ENCODE measurements at regions not wholly inside any gene's neighbourhood (a gene's known extent, or its start where the extent isn't known, plus 50 kb on each side); places are given as distances from the start of the nearest gene placed in this dataset.
"Not testable (repeated sequence)": the region's sequence is repeated elsewhere in the genome, so short reads cannot be mapped to it uniquely, and the experiment has no call there.

DNA sequence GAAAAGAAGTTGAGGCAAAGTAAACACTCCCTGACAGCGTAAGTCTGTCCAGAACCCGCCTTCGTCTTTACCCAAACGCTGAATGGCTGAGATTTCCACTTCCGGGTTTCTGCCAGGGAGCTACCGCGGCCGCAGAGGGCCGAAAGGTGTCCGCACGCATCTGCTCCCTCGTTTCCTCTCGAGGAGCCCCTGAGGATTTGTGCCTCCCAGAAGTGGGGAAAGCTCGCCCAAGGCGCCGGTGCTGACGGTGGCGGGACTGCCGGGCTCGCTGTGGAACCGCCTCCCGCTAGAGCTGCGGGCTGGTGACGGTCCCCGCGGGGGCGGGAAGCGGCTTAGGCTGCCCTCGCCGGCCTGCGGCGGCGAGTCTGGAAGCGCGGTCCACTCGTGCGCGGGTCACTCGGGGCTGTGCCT lies 1760.2 kb upstream of the DEFB115 start:
- H3K4me1 ChIP-seq (ENCODE audit: low read depth): no peaks in the 10 kb centered on the region
- intact Hi-C loops (cut with DNase I, micrococcal nuclease): no loop called here
- no peaks in the 10 kb centered on the region for H3K36me3 ChIP-seq (ENCODE audit: low read depth)
- DNase-seq (peak; percentile 20 to 48 (median 27)), ATAC-seq (no peak)
- H3K9me3 ChIP-seq: peaks cover 35% of the 10 kb centered on the region
- TF ChIP-seq, protein P1, sequence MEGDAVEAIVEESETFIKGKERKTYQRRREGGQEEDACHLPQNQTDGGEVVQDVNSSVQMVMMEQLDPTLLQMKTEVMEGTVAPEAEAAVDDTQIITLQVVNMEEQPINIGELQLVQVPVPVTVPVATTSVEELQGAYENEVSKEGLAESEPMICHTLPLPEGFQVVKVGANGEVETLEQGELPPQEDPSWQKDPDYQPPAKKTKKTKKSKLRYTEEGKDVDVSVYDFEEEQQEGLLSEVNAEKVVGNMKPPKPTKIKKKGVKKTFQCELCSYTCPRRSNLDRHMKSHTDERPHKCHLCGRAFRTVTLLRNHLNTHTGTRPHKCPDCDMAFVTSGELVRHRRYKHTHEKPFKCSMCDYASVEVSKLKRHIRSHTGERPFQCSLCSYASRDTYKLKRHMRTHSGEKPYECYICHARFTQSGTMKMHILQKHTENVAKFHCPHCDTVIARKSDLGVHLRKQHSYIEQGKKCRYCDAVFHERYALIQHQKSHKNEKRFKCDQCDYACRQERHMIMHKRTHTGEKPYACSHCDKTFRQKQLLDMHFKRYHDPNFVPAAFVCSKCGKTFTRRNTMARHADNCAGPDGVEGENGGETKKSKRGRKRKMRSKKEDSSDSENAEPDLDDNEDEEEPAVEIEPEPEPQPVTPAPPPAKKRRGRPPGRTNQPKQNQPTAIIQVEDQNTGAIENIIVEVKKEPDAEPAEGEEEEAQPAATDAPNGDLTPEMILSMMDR (IDR thresholded peaks at IDR 0.05): no peak
- no peak overlapping the region for H3K4me3 ChIP-seq

DNA sequence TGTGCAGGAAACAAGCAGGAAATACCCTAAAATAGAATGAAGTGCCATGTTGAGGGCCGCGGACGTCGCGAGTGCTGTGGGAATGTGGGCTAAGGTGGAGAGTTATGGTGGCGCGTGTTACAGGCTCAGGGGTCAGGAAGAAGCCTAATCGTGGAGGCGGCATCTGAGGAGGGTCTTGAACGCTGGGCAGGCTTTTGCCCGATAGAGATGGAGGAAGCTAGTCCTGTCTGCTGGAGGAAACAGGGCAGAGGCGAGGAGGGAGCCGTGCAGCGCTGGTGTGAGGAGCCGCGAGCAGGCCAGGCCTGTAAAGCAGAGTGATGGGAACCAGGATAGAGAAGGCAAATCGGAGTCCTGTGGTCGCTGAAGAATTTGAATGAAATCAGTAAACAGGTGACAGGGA lies 1759.8 kb upstream of the DEFB115 start:
- H3K36me3 ChIP-seq (ENCODE audit: low read depth); H3K4me1 ChIP-seq (ENCODE audit: low read depth); H3K4me3 ChIP-seq; ATAC-seq; intact Hi-C loops (cut with DNase I, micrococcal nuclease): not testable (repeated sequence)
- H3K9me3 ChIP-seq: peaks cover 35% of the 10 kb centered on the region
- peak in 2 of 3 donors; percentile 32 to 56 for DNase-seq

DNA sequence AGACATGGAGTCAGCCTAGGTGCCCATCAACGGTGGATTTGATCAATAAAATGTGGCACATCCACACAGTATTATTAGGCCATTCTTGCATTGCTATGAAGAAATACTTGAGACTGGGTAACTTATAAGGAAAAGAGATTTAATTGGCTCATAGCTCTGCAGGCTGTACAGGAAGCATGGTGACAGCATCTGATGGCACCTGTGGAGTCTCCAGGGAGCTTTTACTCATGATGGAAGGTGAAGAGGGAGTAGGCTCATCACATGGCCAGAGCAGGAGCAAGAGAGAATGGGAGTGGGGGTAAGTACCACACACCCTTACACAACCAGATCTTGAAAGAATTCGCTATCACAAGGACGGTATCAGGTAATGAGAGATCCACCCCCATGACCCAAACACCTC lies 1756.7 kb upstream of the DEFB115 start:
- H3K36me3 ChIP-seq (ENCODE audit: low read depth); intact Hi-C loops (cut with DNase I, micrococcal nuclease); H3K4me3 ChIP-seq; H3K4me1 ChIP-seq (ENCODE audit: low read depth); DNase-seq; ATAC-seq: not testable (repeated sequence)
- peaks cover 40% of the 10 kb centered on the region for H3K9me3 ChIP-seq

- H3K36me3 ChIP-seq (ENCODE audit: low read depth); ATAC-seq; H3K4me1 ChIP-seq (ENCODE audit: low read depth); H3K4me3 ChIP-seq; intact Hi-C loops (cut with DNase I, micrococcal nuclease): not testable (repeated sequence)
- peaks cover 56% of the 10 kb centered on the region for H3K9me3 ChIP-seq
- peak in 1 of 3 donors; percentile 53 for DNase-seq
Observed at GRCh38 chr20:29514634-29515033, 1742.8 kb upstream of the DEFB115 start.

DNA sequence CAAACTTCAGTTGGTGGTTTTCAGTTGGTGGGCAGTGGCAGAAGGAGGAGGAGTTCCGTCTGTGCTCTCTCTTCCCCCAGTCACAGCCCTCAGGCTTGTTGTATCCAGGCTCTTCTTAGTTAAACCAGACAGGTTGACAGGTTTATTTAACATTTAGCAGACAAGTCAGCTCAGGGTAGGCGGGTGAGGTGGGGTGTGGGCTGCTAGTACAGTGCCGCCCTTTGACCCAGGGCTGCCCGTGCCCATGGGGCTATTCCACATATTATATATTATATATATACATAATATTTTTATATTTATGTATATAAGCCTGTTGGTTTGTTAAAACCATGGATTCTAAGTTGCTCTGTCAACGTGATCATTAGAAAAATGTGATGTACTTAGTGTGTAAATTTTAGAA lies 1740.6 kb upstream of the DEFB115 start:
- H3K36me3 ChIP-seq (ENCODE audit: low read depth); intact Hi-C loops (cut with DNase I, micrococcal nuclease); H3K4me3 ChIP-seq; H3K4me1 ChIP-seq (ENCODE audit: low read depth); ATAC-seq: not testable (repeated sequence)
- peaks cover 43% of the 10 kb centered on the region for H3K9me3 ChIP-seq
- DNase-seq: peak in 1 of 3 donors; percentile 54

- DNase-seq; H3K4me1 ChIP-seq (ENCODE audit: low read depth); H3K36me3 ChIP-seq (ENCODE audit: low read depth); ATAC-seq; H3K4me3 ChIP-seq; intact Hi-C loops (cut with DNase I, micrococcal nuclease): not testable (repeated sequence)
- peaks cover 24% of the 10 kb centered on the region for H3K9me3 ChIP-seq
Observed at GRCh38 chr20:29519610-29520241, 1737.7 kb upstream of the DEFB115 start.

- H3K9me3 ChIP-seq; intact Hi-C loops (cut with DNase I, micrococcal nuclease); H3K4me3 ChIP-seq; ATAC-seq; H3K36me3 ChIP-seq (ENCODE audit: low read depth); H3K4me1 ChIP-seq (ENCODE audit: low read depth); DNase-seq: not testable (repeated sequence)
Observed at GRCh38 chr20:29533566-29534177, 1723.8 kb upstream of the DEFB115 start.

- ATAC-seq; H3K4me1 ChIP-seq (ENCODE audit: low read depth); intact Hi-C loops (cut with DNase I, micrococcal nuclease): not testable (repeated sequence)
Observed at GRCh38 chr20:29566901-29567635, 1690.4 kb upstream of the DEFB115 start.

DNA sequence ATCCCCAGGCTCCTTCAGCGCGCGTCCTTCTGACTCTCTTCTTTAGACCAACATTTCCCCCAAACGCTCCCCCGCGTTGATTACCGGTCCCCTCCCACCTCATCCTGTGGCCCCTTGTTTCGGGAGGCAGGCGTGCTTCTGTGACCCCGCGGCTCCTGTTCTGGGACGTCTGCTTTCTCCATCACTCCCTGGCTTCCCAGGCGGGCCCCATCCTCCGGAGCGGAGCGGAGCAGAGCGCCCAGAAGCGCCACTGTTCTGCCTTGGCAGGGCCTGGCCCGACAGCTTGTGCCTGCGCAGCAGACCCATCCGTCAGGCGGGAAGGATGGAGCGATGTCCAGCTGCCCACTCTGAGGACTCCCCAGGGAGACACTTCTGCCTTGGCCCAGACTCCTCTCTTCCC lies 1689.8 kb upstream of the DEFB115 start:
- H3K4me3 ChIP-seq; H3K36me3 ChIP-seq (ENCODE audit: low read depth); H3K4me1 ChIP-seq (ENCODE audit: low read depth); ATAC-seq; DNase-seq; intact Hi-C loops (cut with DNase I, micrococcal nuclease): not testable (repeated sequence)
- peaks cover 19% of the 10 kb centered on the region for H3K9me3 ChIP-seq

More at GRCh38 chr20:29566901-29567635, 1690.4 kb upstream of the DEFB115 start:
- H3K4me3 ChIP-seq; DNase-seq; H3K36me3 ChIP-seq (ENCODE audit: low read depth): not testable (repeated sequence)
- H3K9me3 ChIP-seq: peaks cover 19% of the 10 kb centered on the region

DNA sequence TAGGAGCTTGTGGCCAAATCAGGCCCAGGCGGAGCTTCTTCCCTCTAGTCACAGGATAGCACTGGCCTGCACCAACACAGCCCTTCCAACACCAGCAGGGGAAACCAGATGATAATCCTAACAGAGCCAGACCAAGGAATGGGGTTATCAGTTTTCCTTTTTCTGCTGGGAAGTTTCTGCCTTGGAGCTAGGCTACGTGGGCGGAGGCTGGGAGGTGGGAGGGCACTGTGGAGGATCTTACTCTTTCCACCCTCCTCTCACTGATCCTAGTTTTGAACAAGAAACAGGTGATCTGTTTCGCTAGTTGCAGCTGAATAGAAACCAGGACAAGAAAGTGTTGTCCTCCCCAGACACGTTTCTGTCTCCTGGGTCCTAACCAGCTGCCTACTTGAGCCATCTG lies 1687.3 kb upstream of the DEFB115 start:
- intact Hi-C loops (cut with DNase I, micrococcal nuclease); H3K4me3 ChIP-seq; H3K36me3 ChIP-seq (ENCODE audit: low read depth); ATAC-seq; DNase-seq; H3K4me1 ChIP-seq (ENCODE audit: low read depth): not testable (repeated sequence)
- H3K9me3 ChIP-seq: peaks cover 19% of the 10 kb centered on the region

DNA sequence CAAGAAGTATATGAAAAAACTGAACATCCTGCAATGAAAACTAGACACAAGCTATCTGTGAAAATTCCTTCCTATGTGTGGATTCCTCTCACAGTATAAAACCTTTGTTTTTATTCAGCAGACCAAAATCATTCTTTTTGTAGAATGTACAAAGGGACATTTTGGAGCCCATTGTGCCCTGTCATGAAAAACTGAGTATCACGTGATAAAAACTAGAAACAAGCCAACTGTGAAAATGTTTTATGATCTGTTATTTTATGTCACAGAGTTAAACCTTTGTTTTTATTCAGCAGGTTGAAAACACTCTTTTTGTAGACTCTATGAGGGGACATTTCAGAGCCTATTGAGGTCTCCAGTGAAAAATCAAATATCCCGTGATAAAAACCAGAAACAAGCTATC lies 1667.9 kb upstream of the DEFB115 start:
- ATAC-seq; H3K4me1 ChIP-seq (ENCODE audit: low read depth); DNase-seq; H3K36me3 ChIP-seq (ENCODE audit: low read depth); intact Hi-C loops (cut with DNase I, micrococcal nuclease); H3K4me3 ChIP-seq: not testable (repeated sequence)
- H3K9me3 ChIP-seq: peaks cover 15% of the 10 kb centered on the region

DNA sequence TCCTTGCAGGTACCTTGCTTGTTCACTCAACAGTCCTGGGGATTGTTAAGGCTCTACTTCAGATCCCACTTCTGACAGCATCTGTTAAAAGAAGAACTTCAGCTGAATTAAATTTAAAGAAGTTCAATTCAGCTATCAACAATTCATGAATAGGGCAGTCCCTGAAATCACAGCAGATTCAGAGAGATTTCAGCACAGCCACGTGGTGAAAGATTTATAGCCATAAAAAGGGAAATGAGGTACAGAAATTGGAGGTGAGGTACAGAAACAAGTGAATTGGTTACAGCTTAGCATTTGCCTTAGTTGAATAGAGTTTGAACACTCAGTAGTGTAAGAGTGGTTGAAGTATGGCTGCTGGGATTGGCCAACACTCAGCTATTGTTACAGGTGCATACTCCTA lies 1653.3 kb upstream of the DEFB115 start:
- H3K4me1 ChIP-seq (ENCODE audit: low read depth); DNase-seq; H3K36me3 ChIP-seq (ENCODE audit: low read depth); intact Hi-C loops (cut with DNase I, micrococcal nuclease); ATAC-seq; H3K4me3 ChIP-seq: not testable (repeated sequence)
- peaks cover 52% of the 10 kb centered on the region for H3K9me3 ChIP-seq

DNA sequence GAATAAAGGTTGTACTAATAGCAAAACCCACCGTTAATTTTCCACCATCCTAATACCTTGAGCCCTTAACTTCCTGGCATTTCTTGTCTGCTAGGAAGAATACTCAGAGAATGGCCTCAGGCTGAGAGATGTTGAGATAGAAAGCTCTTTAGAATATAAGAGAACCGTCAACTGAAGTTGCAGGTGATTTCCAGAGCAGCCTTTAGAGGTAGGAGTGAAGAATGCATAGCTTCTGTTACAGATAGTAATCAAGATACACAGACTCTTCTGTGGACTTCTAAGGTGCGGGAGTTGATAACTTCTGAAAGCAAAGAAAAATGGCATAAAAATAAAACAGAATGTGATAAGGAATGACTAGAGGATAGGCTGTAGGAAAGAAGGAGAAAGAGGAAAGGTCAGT lies 1651.3 kb upstream of the DEFB115 start:
- DNase-seq; ATAC-seq; intact Hi-C loops (cut with DNase I, micrococcal nuclease): not testable (repeated sequence)

More for the DNA sequence above, 1651.3 kb upstream of the DEFB115 start:
- H3K4me1 ChIP-seq (ENCODE audit: low read depth); H3K36me3 ChIP-seq (ENCODE audit: low read depth); H3K4me3 ChIP-seq: not testable (repeated sequence)
- H3K9me3 ChIP-seq: peaks cover 42% of the 10 kb centered on the region
